ENCODE measurements at regions not wholly inside any gene's neighbourhood (a gene's known extent, or its start where the extent isn't known, plus 50 kb on each side); places are given as distances from the start of the nearest gene placed in this dataset.
A peak's percentile ranks its signal among the peaks of the same experiment; 100 is the strongest.

GRCh38 chr13:107551521-107551920 lies 663.8 kb downstream of the LIG4 start:
- DNase-seq (ENCODE audit: low read depth in 1 of 2, low spot score in 1 of 2), result no peak
- no peak for TF ChIP-seq JUND (IDR thresholded peaks at IDR 0.05; ENCODE audit: low read depth)
- in situ Hi-C loops (cut with HindIII; ENCODE audit: low pct_unique_long_range_greater_than_20kb, low sequenced_read_pairs), result no loop called here

GRCh38 chr13:107548338-107548737 lies 667.0 kb downstream of the LIG4 start:
- in situ Hi-C loops (cut with HindIII; ENCODE audit: low pct_unique_long_range_greater_than_20kb, low sequenced_read_pairs), result no loop called here
- no peak for TF ChIP-seq JUND (IDR thresholded peaks at IDR 0.05; ENCODE audit: low read depth)
- no peak for DNase-seq (ENCODE audit: low read depth in 1 of 2, low spot score in 1 of 2)

- no peak for DNase-seq (ENCODE audit: low read depth in 1 of 2, low spot score in 1 of 2)
- in situ Hi-C loops (cut with HindIII; ENCODE audit: low pct_unique_long_range_greater_than_20kb, low sequenced_read_pairs), result no loop called here
- no peak for TF ChIP-seq JUND (IDR thresholded peaks at IDR 0.05; ENCODE audit: low read depth)
Measured at GRCh38 chr13:107545946-107546502, 669.3 kb downstream of the LIG4 start.

- no peak for TF ChIP-seq JUND (IDR thresholded peaks at IDR 0.05; ENCODE audit: low read depth)
- no peak for DNase-seq (ENCODE audit: low read depth in 1 of 2, low spot score in 1 of 2)
- in situ Hi-C loops (cut with HindIII; ENCODE audit: low pct_unique_long_range_greater_than_20kb, low sequenced_read_pairs), result no loop called here
Measured at GRCh38 chr13:107534548-107534947, 680.8 kb downstream of the LIG4 start.

GRCh38 chr13:107531816-107532215 lies 683.5 kb downstream of the LIG4 start:
- in situ Hi-C loops (cut with HindIII; ENCODE audit: low pct_unique_long_range_greater_than_20kb, low sequenced_read_pairs), result no loop called here
- no peak for TF ChIP-seq JUND (IDR thresholded peaks at IDR 0.05; ENCODE audit: low read depth)
- no peak for DNase-seq (ENCODE audit: low read depth in 1 of 2, low spot score in 1 of 2)

- TF ChIP-seq JUND (IDR thresholded peaks at IDR 0.05; ENCODE audit: low read depth), result no peak
- in situ Hi-C loops (cut with HindIII; ENCODE audit: low pct_unique_long_range_greater_than_20kb, low sequenced_read_pairs), result no loop called here
- no peak for DNase-seq (ENCODE audit: low read depth in 1 of 2, low spot score in 1 of 2)
Measured at GRCh38 chr13:107531180-107531579, 684.2 kb downstream of the LIG4 start.

- in situ Hi-C loops (cut with HindIII; ENCODE audit: low pct_unique_long_range_greater_than_20kb, low sequenced_read_pairs), result no loop called here
- no peak for TF ChIP-seq JUND (IDR thresholded peaks at IDR 0.05; ENCODE audit: low read depth)
Measured at GRCh38 chr13:107529035-107529434, 686.3 kb downstream of the LIG4 start.

GRCh38 chr13:107518780-107519179 lies 696.6 kb downstream of the LIG4 start:
- DNase-seq (ENCODE audit: low read depth in 1 of 2, low spot score in 1 of 2), result no peak
- in situ Hi-C loops (cut with HindIII; ENCODE audit: low pct_unique_long_range_greater_than_20kb, low sequenced_read_pairs), result no loop called here
- TF ChIP-seq JUND (IDR thresholded peaks at IDR 0.05; ENCODE audit: low read depth), result no peak

More at GRCh38 chr13:107529035-107529434, 686.3 kb downstream of the LIG4 start:
- DNase-seq (ENCODE audit: low read depth in 1 of 2, low spot score in 1 of 2), result no peak

GRCh38 chr13:107518292-107518691 lies 697.0 kb downstream of the LIG4 start:
- DNase-seq (ENCODE audit: low read depth in 1 of 2, low spot score in 1 of 2), result peak in 1 of 2 experiments; percentile 61
- TF ChIP-seq JUND (IDR thresholded peaks at IDR 0.05; ENCODE audit: low read depth), result no peak
- in situ Hi-C loops (cut with HindIII; ENCODE audit: low pct_unique_long_range_greater_than_20kb, low sequenced_read_pairs), result no loop called here

- DNase-seq (ENCODE audit: low read depth in 1 of 2, low spot score in 1 of 2), result no peak
- in situ Hi-C loops (cut with HindIII; ENCODE audit: low pct_unique_long_range_greater_than_20kb, low sequenced_read_pairs), result no loop called here
- TF ChIP-seq JUND (IDR thresholded peaks at IDR 0.05; ENCODE audit: low read depth), result no peak
Measured at GRCh38 chr13:107516517-107516916, 698.8 kb downstream of the LIG4 start.

- no peak for DNase-seq (ENCODE audit: low read depth in 1 of 2, low spot score in 1 of 2)
- in situ Hi-C loops (cut with HindIII; ENCODE audit: low pct_unique_long_range_greater_than_20kb, low sequenced_read_pairs), result no loop called here
- TF ChIP-seq JUND (IDR thresholded peaks at IDR 0.05; ENCODE audit: low read depth), result no peak
Measured at GRCh38 chr13:107512551-107512950, 702.8 kb downstream of the LIG4 start.

- TF ChIP-seq JUND (IDR thresholded peaks at IDR 0.05; ENCODE audit: low read depth), result no peak
- DNase-seq (ENCODE audit: low read depth in 1 of 2, low spot score in 1 of 2), result no peak
- in situ Hi-C loops (cut with HindIII; ENCODE audit: low pct_unique_long_range_greater_than_20kb, low sequenced_read_pairs), result no loop called here
Measured at GRCh38 chr13:107497661-107498060, 717.7 kb downstream of the LIG4 start.

- no peak for DNase-seq (ENCODE audit: low read depth in 1 of 2, low spot score in 1 of 2)
- in situ Hi-C loops (cut with HindIII; ENCODE audit: low pct_unique_long_range_greater_than_20kb, low sequenced_read_pairs), result no loop called here
- TF ChIP-seq JUND (IDR thresholded peaks at IDR 0.05; ENCODE audit: low read depth), result no peak
Measured at GRCh38 chr13:107493266-107493665, 722.1 kb downstream of the LIG4 start.

GRCh38 chr13:107482688-107483087 lies 732.6 kb downstream of the LIG4 start:
- no peak for TF ChIP-seq JUND (IDR thresholded peaks at IDR 0.05; ENCODE audit: low read depth)
- DNase-seq (ENCODE audit: low read depth in 1 of 2, low spot score in 1 of 2), result no peak
- in situ Hi-C loops (cut with HindIII; ENCODE audit: low pct_unique_long_range_greater_than_20kb, low sequenced_read_pairs), result no loop called here
